Transverse colon (tissue), 4 donors: ENCODE measurements at regions not wholly inside any gene's neighbourhood (a gene's known extent, or its start where the extent isn't known, plus 50 kb on each side); places are given as distances from the start of the nearest gene placed in this dataset.

Experiments
- DNase-seq: peaks from one replicate; pipeline ENCODE4 v3.0.0-alpha.2; 2019
- H3K27ac ChIP-seq, 4 donors: fragments of 200-600 bp; sonication (generic); 2 replicates each; pipeline ENCODE4 v1.5.1; 2016 to 2018; ENCODE audit warnings: inconsistent platforms in 4 of 4
- H3K27me3 ChIP-seq: fragments of 200-600 bp; sonication (generic); 2 replicates; pipeline ENCODE4 v1.5.1; 2017; ENCODE audit warnings: inconsistent platforms
- H3K36me3 ChIP-seq, 4 donors: fragments of 200-600 bp; sonication (generic); 2 replicates each; pipeline ENCODE4 v1.5.1; 2017 to 2019; ENCODE audit warnings: inconsistent platforms in 4 of 4
- H3K4me1 ChIP-seq, 4 donors: fragments of 200-600 bp; sonication (generic); 2 replicates each; pipeline ENCODE4 v1.5.1; 2017 to 2020; ENCODE audit warnings: inconsistent platforms in 4 of 4
- H3K4me3 ChIP-seq, 4 donors: fragments of 200-600 bp; sonication (generic); 1 replicate in 1 of 4; 2 replicates in 3 of 4; pipeline versions ENCODE4 v1.5.1 to v1.6.1; 2017 to 2019; ENCODE audit warnings: inconsistent platforms in 4 of 4
- H3K9me3 ChIP-seq, 2 donors: fragments of 200-600 bp; sonication (generic); 2 replicates each; pipeline ENCODE4 v1.5.1; 2017 to 2019; ENCODE audit warnings: inconsistent platforms in 2 of 2
- CTCF ChIP-seq, 5 experiments: fragments of 200-600 bp in 3 of 5; fragments of 450-650 bp in 2 of 5; sonication (generic) in 3 of 5; IDR thresholded peaks; 1 replicate in 2 of 5; 2 replicates in 3 of 5; pipeline ENCODE4 v1.5.1; 2016 to 2017; ENCODE audit warnings: antibody characterized with exemption in 5 of 5, inconsistent platforms in 3 of 5, mild to moderate bottlenecking in 2 of 5, moderate library complexity in 1 of 5
- EP300 ChIP-seq: sonication (generic); formaldehyde crosslinking; IDR thresholded peaks from one replicate; pipeline ENCODE4 v1.6.1; 2017; ENCODE audit warnings: antibody characterized with exemption, low read depth
- POLR2A ChIP-seq: fragments of 450-650 bp; IDR thresholded peaks from one replicate; pipeline ENCODE4 v1.6.1; 2016; ENCODE audit warnings: antibody characterized with exemption, mild to moderate bottlenecking, moderate library complexity
- POLR2AphosphoS5 ChIP-seq, 3 donors: sonication (generic); formaldehyde crosslinking; IDR thresholded peaks; one replicate each; pipeline ENCODE4 v1.6.1; 2016; ENCODE audit warnings: antibody characterized with exemption in 3 of 3
- WGBS, 2 donors: methylation state at CpG; one replicate each; pipeline ENCODE4 v1.1.5; 2018; ENCODE audit warnings: low coverage in 1 of 2; 5-methylcytosine and 5-hydroxymethylcytosine counted together
- in situ Hi-C, 4 donors: fragments of 200-750 bp; cut with MboI; loops; one replicate each; pipeline versions ENCODE4 v1.15.0 to v1.15.1; 2017; ENCODE audit warnings: low sequenced_read_pairs in 3 of 4, low pct_ligation_motif_present in 1 of 4, low pct_unique_long_range_greater_than_20kb in 1 of 4
- intact Hi-C: fragments of 100-400 bp; cut with DNase I; formaldehyde crosslinking; loops from one replicate; pipeline ENCODE4 v1.15.1; 2023; ENCODE audit warnings: low total_unique reads

- Histone ChIP-seq H3K4me1 (no peaks in the 10 kb centered on the region), H3K27me3 (no peaks in the 10 kb centered on the region), H3K27ac (no peak overlapping the region), H3K36me3 (no peaks in the 10 kb centered on the region), H3K4me3 (no peak overlapping the region), H3K9me3 (no peaks in the 10 kb centered on the region)
- DNase-seq: no peak
- no peak for TF ChIP-seq CTCF (IDR thresholded peaks at IDR 0.05)
- intact Hi-C loops (no loop called here), in situ Hi-C loops (no loop called here)
- WGBS, 2 donors: 91 to 100% methylated on average over 1 of the region's 1 CpG
Measured at GRCh38 chr10:63010203-63010602, 122.9 kb upstream of the NRBF2 start.

- no peak overlapping the region for H3K4me3 ChIP-seq
- H3K9me3 ChIP-seq: no peaks in the 10 kb centered on the region
- no peak for DNase-seq
- H3K27ac ChIP-seq: no peak overlapping the region
- intact Hi-C loops (no loop called here), in situ Hi-C loops (no loop called here)
- no peaks in the 10 kb centered on the region for H3K36me3 ChIP-seq
- H3K27me3 ChIP-seq: no peaks in the 10 kb centered on the region
- H3K4me1 ChIP-seq: no peaks in the 10 kb centered on the region
- TF ChIP-seq EP300 (no peak), POLR2AphosphoS5 (IDR thresholded peaks at IDR 0.05) (no peak), POLR2A (no peak), CTCF (IDR thresholded peaks at IDR 0.05) (no peak)
Measured at GRCh38 chr10:63008491-63008890, 124.6 kb upstream of the NRBF2 start.

GRCh38 chr10:63007112-63007511 is 126.0 kb upstream of the NRBF2 start:
- Histone ChIP-seq H3K27ac (no peak overlapping the region), H3K4me3 (no peak overlapping the region), H3K36me3 (no peaks in the 10 kb centered on the region), H3K27me3 (no peaks in the 10 kb centered on the region), H3K4me1 (no peaks in the 10 kb centered on the region), H3K9me3 (no peaks in the 10 kb centered on the region)
- no peak for TF ChIP-seq POLR2A
- TF ChIP-seq CTCF (IDR thresholded peaks at IDR 0.05): no peak
- TF ChIP-seq EP300: no peak
- TF ChIP-seq POLR2AphosphoS5 (IDR thresholded peaks at IDR 0.05): no peak
- no peak for DNase-seq
- in situ Hi-C loops: no loop called here
- 84 to 86% methylated on average over 8 to 9 of the region's 9 CpGs for WGBS, 2 donors
- intact Hi-C loops: no loop called here

GRCh38 chr10:63005246-63005645 is 127.9 kb upstream of the NRBF2 start:
- Histone ChIP-seq H3K36me3 (no peaks in the 10 kb centered on the region), H3K4me1 (no peaks in the 10 kb centered on the region), H3K9me3 (no peaks in the 10 kb centered on the region), H3K4me3 (no peak overlapping the region), H3K27ac (no peak overlapping the region), H3K27me3 (no peaks in the 10 kb centered on the region)
- TF ChIP-seq POLR2A (no peak), EP300 (no peak), CTCF (IDR thresholded peaks at IDR 0.05) (no peak), POLR2AphosphoS5 (IDR thresholded peaks at IDR 0.05) (no peak)
- WGBS, 2 donors: 60 to 70% methylated on average over 3 of the region's 3 CpGs
- no peak for DNase-seq
- intact Hi-C loops (no loop called here), in situ Hi-C loops (no loop called here)
